ENCODE measurements at regions not wholly inside any gene's neighbourhood (a gene's known extent, or its start where the extent isn't known, plus 50 kb on each side); places are given as distances from the start of the nearest gene placed in this dataset.

GRCh38 chr13:109374609-109375200 is 411.7 kb downstream of the IRS2 start (continued):
- TF ChIP-seq, protein P1, sequence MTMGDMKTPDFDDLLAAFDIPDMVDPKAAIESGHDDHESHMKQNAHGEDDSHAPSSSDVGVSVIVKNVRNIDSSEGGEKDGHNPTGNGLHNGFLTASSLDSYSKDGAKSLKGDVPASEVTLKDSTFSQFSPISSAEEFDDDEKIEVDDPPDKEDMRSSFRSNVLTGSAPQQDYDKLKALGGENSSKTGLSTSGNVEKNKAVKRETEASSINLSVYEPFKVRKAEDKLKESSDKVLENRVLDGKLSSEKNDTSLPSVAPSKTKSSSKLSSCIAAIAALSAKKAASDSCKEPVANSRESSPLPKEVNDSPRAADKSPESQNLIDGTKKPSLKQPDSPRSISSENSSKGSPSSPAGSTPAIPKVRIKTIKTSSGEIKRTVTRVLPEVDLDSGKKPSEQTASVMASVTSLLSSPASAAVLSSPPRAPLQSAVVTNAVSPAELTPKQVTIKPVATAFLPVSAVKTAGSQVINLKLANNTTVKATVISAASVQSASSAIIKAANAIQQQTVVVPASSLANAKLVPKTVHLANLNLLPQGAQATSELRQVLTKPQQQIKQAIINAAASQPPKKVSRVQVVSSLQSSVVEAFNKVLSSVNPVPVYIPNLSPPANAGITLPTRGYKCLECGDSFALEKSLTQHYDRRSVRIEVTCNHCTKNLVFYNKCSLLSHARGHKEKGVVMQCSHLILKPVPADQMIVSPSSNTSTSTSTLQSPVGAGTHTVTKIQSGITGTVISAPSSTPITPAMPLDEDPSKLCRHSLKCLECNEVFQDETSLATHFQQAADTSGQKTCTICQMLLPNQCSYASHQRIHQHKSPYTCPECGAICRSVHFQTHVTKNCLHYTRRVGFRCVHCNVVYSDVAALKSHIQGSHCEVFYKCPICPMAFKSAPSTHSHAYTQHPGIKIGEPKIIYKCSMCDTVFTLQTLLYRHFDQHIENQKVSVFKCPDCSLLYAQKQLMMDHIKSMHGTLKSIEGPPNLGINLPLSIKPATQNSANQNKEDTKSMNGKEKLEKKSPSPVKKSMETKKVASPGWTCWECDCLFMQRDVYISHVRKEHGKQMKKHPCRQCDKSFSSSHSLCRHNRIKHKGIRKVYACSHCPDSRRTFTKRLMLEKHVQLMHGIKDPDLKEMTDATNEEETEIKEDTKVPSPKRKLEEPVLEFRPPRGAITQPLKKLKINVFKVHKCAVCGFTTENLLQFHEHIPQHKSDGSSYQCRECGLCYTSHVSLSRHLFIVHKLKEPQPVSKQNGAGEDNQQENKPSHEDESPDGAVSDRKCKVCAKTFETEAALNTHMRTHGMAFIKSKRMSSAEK (CRISPR knock-in tag; IDR thresholded peaks at IDR 0.05; ENCODE audit: borderline replicate concordance) = no peak

DNA sequence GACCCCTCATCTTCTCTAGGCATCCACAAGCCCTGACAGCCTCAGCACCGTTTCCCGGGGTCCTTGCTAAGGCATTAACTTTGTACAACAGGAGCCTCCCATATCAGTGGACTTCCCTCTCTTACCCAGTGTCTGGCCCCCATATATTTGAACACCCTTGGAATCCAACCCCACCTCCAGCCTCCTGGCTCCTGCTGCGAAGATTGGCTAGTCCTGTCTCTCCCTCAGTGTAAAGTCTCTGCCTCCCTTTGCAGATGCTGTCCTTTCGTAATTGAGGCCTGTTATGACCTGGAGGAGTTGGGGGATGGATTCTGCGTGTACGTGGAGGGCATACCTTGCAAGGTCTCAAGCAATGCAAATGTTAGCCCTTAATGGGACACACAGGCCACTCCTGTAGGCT is 413.7 kb downstream of the IRS2 start:
- Mint-ChIP-seq H3K27me3 (ENCODE audit: low read depth) (no peaks in the 10 kb centered on the region), H3K9me3 (no peaks in the 10 kb centered on the region), H3K36me3 (no peaks in the 10 kb centered on the region), H3K4me3 (no peak overlapping the region), H3K4me1 (no peaks in the 10 kb centered on the region), H3K27ac (no peak overlapping the region)
- no peak for ATAC-seq
- ChIA-PET CTCF (no interaction called here), POLR2A (no interaction called here)
- TF ChIP-seq, protein P2, sequence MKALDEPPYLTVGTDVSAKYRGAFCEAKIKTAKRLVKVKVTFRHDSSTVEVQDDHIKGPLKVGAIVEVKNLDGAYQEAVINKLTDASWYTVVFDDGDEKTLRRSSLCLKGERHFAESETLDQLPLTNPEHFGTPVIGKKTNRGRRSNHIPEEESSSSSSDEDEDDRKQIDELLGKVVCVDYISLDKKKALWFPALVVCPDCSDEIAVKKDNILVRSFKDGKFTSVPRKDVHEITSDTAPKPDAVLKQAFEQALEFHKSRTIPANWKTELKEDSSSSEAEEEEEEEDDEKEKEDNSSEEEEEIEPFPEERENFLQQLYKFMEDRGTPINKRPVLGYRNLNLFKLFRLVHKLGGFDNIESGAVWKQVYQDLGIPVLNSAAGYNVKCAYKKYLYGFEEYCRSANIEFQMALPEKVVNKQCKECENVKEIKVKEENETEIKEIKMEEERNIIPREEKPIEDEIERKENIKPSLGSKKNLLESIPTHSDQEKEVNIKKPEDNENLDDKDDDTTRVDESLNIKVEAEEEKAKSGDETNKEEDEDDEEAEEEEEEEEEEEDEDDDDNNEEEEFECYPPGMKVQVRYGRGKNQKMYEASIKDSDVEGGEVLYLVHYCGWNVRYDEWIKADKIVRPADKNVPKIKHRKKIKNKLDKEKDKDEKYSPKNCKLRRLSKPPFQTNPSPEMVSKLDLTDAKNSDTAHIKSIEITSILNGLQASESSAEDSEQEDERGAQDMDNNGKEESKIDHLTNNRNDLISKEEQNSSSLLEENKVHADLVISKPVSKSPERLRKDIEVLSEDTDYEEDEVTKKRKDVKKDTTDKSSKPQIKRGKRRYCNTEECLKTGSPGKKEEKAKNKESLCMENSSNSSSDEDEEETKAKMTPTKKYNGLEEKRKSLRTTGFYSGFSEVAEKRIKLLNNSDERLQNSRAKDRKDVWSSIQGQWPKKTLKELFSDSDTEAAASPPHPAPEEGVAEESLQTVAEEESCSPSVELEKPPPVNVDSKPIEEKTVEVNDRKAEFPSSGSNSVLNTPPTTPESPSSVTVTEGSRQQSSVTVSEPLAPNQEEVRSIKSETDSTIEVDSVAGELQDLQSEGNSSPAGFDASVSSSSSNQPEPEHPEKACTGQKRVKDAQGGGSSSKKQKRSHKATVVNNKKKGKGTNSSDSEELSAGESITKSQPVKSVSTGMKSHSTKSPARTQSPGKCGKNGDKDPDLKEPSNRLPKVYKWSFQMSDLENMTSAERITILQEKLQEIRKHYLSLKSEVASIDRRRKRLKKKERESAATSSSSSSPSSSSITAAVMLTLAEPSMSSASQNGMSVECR (CRISPR knock-in tag; IDR thresholded peaks at IDR 0.05; ENCODE audit: borderline replicate concordance) = no peak
- TF ChIP-seq TCF7 (CRISPR knock-in tag; IDR thresholded peaks at IDR 0.05; ENCODE audit: low read depth) = no peak
- TF ChIP-seq ZBTB21 (CRISPR knock-in tag; IDR thresholded peaks at IDR 0.05; ENCODE audit: borderline replicate concordance) = no peak
- TF ChIP-seq, protein P3, sequence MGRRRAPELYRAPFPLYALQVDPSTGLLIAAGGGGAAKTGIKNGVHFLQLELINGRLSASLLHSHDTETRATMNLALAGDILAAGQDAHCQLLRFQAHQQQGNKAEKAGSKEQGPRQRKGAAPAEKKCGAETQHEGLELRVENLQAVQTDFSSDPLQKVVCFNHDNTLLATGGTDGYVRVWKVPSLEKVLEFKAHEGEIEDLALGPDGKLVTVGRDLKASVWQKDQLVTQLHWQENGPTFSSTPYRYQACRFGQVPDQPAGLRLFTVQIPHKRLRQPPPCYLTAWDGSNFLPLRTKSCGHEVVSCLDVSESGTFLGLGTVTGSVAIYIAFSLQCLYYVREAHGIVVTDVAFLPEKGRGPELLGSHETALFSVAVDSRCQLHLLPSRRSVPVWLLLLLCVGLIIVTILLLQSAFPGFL (CRISPR knock-in tag; IDR thresholded peaks at IDR 0.05; ENCODE audit: borderline replicate concordance) = no peak
- TF ChIP-seq ATF1 (CRISPR knock-in tag; IDR thresholded peaks at IDR 0.05) = no peak
- TF ChIP-seq FOXK1 (CRISPR knock-in tag; IDR thresholded peaks at IDR 0.05) = no peak
- DNase-seq (ENCODE audit: low spot score) = no peak

DNA sequence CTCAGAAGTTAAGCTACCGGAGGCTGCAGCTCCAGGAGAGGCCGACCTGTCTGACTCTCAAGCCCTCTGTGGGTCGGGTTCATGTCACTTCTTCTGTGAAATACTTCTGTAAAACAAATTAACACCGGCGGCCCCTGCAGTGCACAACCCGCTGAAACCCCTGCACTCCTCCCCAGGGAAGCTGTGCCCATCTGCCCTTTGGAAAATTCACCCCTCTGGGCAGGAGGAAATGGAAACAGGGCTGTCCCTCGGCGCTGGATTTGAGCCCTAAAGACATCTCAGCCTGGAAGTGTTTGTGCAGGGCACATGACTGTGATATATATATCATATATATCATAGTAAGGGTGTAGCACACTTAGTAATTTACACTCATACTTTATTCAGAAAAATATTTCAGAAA is 415.3 kb downstream of the IRS2 start:
- TF ChIP-seq, protein P4, sequence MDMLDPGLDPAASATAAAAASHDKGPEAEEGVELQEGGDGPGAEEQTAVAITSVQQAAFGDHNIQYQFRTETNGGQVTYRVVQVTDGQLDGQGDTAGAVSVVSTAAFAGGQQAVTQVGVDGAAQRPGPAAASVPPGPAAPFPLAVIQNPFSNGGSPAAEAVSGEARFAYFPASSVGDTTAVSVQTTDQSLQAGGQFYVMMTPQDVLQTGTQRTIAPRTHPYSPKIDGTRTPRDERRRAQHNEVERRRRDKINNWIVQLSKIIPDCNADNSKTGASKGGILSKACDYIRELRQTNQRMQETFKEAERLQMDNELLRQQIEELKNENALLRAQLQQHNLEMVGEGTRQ (CRISPR knock-in tag; IDR thresholded peaks at IDR 0.05) = no peak
- TF ChIP-seq ELF4 (CRISPR knock-in tag; IDR thresholded peaks at IDR 0.05; ENCODE audit: low read depth) (no peak), PRRX2 (CRISPR knock-in tag; IDR thresholded peaks at IDR 0.05) (no peak), TEAD4 (CRISPR knock-in tag; IDR thresholded peaks at IDR 0.05) (no peak), CBFB (CRISPR knock-in tag; IDR thresholded peaks at IDR 0.05; ENCODE audit: low read depth) (no peak), CREB1 (CRISPR knock-in tag; IDR thresholded peaks at IDR 0.05) (no peak), JUN (CRISPR knock-in tag; IDR thresholded peaks at IDR 0.05) (no peak)
- TF ChIP-seq, protein P5, sequence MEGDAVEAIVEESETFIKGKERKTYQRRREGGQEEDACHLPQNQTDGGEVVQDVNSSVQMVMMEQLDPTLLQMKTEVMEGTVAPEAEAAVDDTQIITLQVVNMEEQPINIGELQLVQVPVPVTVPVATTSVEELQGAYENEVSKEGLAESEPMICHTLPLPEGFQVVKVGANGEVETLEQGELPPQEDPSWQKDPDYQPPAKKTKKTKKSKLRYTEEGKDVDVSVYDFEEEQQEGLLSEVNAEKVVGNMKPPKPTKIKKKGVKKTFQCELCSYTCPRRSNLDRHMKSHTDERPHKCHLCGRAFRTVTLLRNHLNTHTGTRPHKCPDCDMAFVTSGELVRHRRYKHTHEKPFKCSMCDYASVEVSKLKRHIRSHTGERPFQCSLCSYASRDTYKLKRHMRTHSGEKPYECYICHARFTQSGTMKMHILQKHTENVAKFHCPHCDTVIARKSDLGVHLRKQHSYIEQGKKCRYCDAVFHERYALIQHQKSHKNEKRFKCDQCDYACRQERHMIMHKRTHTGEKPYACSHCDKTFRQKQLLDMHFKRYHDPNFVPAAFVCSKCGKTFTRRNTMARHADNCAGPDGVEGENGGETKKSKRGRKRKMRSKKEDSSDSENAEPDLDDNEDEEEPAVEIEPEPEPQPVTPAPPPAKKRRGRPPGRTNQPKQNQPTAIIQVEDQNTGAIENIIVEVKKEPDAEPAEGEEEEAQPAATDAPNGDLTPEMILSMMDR (IDR thresholded peaks at IDR 0.05) = no peak
- H3K36me3 Mint-ChIP-seq = 0 out of 2 replicates have a peak, but pooled peaks cover under 1% of the 10 kb centered on the region
- peaks cover 2% of the 10 kb centered on the region for H3K9me3 Mint-ChIP-seq
- no peak for ATAC-seq
- POLR2A ChIA-PET = no interaction called here
- DNase-seq (ENCODE audit: low spot score) = no peak
- CTCF ChIA-PET = no interaction called here
- no peaks in the 10 kb centered on the region for H3K4me1 Mint-ChIP-seq
- H3K27ac Mint-ChIP-seq = no peak overlapping the region
- H3K4me3 Mint-ChIP-seq = no peak overlapping the region
- H3K27me3 Mint-ChIP-seq (ENCODE audit: low read depth) = no peaks in the 10 kb centered on the region
